GM19324 (cell line): ENCODE measurements at regions not wholly inside any gene's neighbourhood (a gene's known extent, or its start where the extent isn't known, plus 50 kb on each side); places are given as distances from the start of the nearest gene placed in this dataset.
"Not testable (repeated sequence)": the region's sequence is repeated elsewhere in the genome, so short reads cannot be mapped to it uniquely, and the experiment has no call there.

ENCODE experiments used
- ATAC-seq: cut with Tn5 transposase; IDR thresholded peaks from one replicate; pipeline ENCODE4 v1.9.1; 2021; ENCODE audit warnings: mild to moderate bottlenecking, moderate library complexity; ENCODE audit not compliant: unreplicated experiment, low FRiP score

GRCh38 chr3:171977860-171978259 is 61.5 kb upstream of the FNDC3B start:
- no peak for ATAC-seq

- ATAC-seq = no peak
These were observed 61.0 kb upstream of the FNDC3B start for GRCh38 chr3:171978390-171978789.

GRCh38 chr3:171979081-171979480 is 60.3 kb upstream of the FNDC3B start:
- no peak for ATAC-seq

- no peak for ATAC-seq
These were observed 58.7 kb upstream of the FNDC3B start for GRCh38 chr3:171980578-171981270.

- no peak for ATAC-seq
These were observed 58.1 kb upstream of the FNDC3B start for GRCh38 chr3:171981271-171981605.

- ATAC-seq = no peak
These were observed 56.5 kb upstream of the FNDC3B start for GRCh38 chr3:171982828-171983227.

- ATAC-seq = not testable (repeated sequence)
These were observed 55.7 kb upstream of the FNDC3B start for GRCh38 chr3:171983685-171984084.

GRCh38 chr3:171984883-171985282 is 54.5 kb upstream of the FNDC3B start:
- ATAC-seq = no peak

- no peak for ATAC-seq
These were observed 53.2 kb upstream of the FNDC3B start for GRCh38 chr3:171986176-171986575.

- ATAC-seq = no peak
These were observed 52.4 kb upstream of the FNDC3B start for GRCh38 chr3:171986757-171987518.
